ENCODE measurements at regions not wholly inside any gene's neighbourhood (a gene's known extent, or its start where the extent isn't known, plus 50 kb on each side); places are given as distances from the start of the nearest gene placed in this dataset.

- TF ChIP-seq TEAD4 (IDR thresholded peaks at IDR 0.05; ENCODE audit: borderline replicate concordance, insufficient read depth), result no peak
- TF ChIP-seq, protein P1, sequence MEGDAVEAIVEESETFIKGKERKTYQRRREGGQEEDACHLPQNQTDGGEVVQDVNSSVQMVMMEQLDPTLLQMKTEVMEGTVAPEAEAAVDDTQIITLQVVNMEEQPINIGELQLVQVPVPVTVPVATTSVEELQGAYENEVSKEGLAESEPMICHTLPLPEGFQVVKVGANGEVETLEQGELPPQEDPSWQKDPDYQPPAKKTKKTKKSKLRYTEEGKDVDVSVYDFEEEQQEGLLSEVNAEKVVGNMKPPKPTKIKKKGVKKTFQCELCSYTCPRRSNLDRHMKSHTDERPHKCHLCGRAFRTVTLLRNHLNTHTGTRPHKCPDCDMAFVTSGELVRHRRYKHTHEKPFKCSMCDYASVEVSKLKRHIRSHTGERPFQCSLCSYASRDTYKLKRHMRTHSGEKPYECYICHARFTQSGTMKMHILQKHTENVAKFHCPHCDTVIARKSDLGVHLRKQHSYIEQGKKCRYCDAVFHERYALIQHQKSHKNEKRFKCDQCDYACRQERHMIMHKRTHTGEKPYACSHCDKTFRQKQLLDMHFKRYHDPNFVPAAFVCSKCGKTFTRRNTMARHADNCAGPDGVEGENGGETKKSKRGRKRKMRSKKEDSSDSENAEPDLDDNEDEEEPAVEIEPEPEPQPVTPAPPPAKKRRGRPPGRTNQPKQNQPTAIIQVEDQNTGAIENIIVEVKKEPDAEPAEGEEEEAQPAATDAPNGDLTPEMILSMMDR (IDR thresholded peaks at IDR 0.05), result no peak
Measured at GRCh38 chr20:11059659-11060058, 385.9 kb upstream of the JAG1 start (continued).

GRCh38 chr20:11060423-11061185 is 386.8 kb upstream of the JAG1 start:
- no peak for TF ChIP-seq SMC3 (IDR thresholded peaks at IDR 0.05; ENCODE audit: low read depth, low read length)
- TF ChIP-seq MEF2A (IDR thresholded peaks at IDR 0.05; ENCODE audit: borderline replicate concordance, low read depth), result no peak
- no peak for TF ChIP-seq TCF12 (IDR thresholded peaks at IDR 0.05)
- no peak for TF ChIP-seq ZBTB33 (IDR thresholded peaks at IDR 0.05; ENCODE audit: borderline replicate concordance, low read depth)
- no peak for TF ChIP-seq NRF1 (IDR thresholded peaks at IDR 0.05; ENCODE audit: low read depth, low read length)
- TF ChIP-seq POLR2AphosphoS5 (IDR thresholded peaks at IDR 0.05; ENCODE audit: low read depth, low read length), result no peak
- no peak overlapping the region for H2AFZ ChIP-seq (ENCODE audit: low read depth)
- no peaks in the 10 kb centered on the region for H3K79me2 ChIP-seq (ENCODE audit: insufficient read depth)
- peaks cover 3% of the 10 kb centered on the region for H3F3A ChIP-seq (replicated peaks; ENCODE audit: insufficient read depth)
- H3K27ac ChIP-seq (ENCODE audit: low read depth in 2 of 2, low read length in 1 of 2), result no peak overlapping the region
- no peak overlapping the region for H3K4me2 ChIP-seq
- DNase-seq, result no peak
- 91% methylated on average over 9 of the region's 9 CpGs for WGBS (ENCODE audit: low lambda C conversion rate)
- ChIA-PET POLR2A (no interaction called here), CTCF (interaction anchor here (1.2 kb wide), 1 partner anchor 17 kb away, joined by 3 read pairs; no protein-coding TSS in a partner anchor)
- no peak overlapping the region for H3K9ac ChIP-seq
- no peaks in the 10 kb centered on the region for H3K9me2 ChIP-seq
- no peaks in the 10 kb centered on the region for H3K27me3 ChIP-seq (ENCODE audit: insufficient read depth)
- no peaks in the 10 kb centered on the region for H3K36me3 ChIP-seq (replicated peaks in 1 of 2; ENCODE audit: control insufficient read depth in 1 of 2, insufficient read depth in 2 of 2, low read length in 1 of 2)
- H3K4me3 ChIP-seq (ENCODE audit: low read depth in 2 of 2, low read length in 1 of 2), result no peak overlapping the region
- H3K4me1 ChIP-seq (ENCODE audit: control insufficient read depth in 1 of 2, insufficient read depth in 2 of 2, low read depth in 1 of 2, low read length in 1 of 2), result no peaks in the 10 kb centered on the region
- H4K20me1 ChIP-seq (ENCODE audit: insufficient read depth), result no peaks in the 10 kb centered on the region
- H3K9me3 ChIP-seq, result no peaks in the 10 kb centered on the region

- ChIA-PET CTCF (no interaction called here), POLR2A (no interaction called here)
- Histone ChIP-seq H3K4me3 (ENCODE audit: low read depth in 2 of 2, low read length in 1 of 2) (no peak overlapping the region), H3K27ac (ENCODE audit: low read depth in 2 of 2, low read length in 1 of 2) (no peak overlapping the region), H3K79me2 (ENCODE audit: insufficient read depth) (no peaks in the 10 kb centered on the region), H3K9ac (no peak overlapping the region), H3K9me3 (no peaks in the 10 kb centered on the region), H3K27me3 (ENCODE audit: insufficient read depth) (no peaks in the 10 kb centered on the region), H2AFZ (ENCODE audit: low read depth) (no peak overlapping the region), H4K20me1 (ENCODE audit: insufficient read depth) (no peaks in the 10 kb centered on the region), H3K36me3 (replicated peaks in 1 of 2; ENCODE audit: control insufficient read depth in 1 of 2, insufficient read depth in 2 of 2, low read length in 1 of 2) (no peaks in the 10 kb centered on the region), H3K9me2 (no peaks in the 10 kb centered on the region), H3F3A (replicated peaks; ENCODE audit: insufficient read depth) (peaks cover 3% of the 10 kb centered on the region), H3K4me2 (no peak overlapping the region), H3K4me1 (ENCODE audit: control insufficient read depth in 1 of 2, insufficient read depth in 2 of 2, low read depth in 1 of 2, low read length in 1 of 2) (no peaks in the 10 kb centered on the region; a peak in 1 of 4 replicates)
- no peak for DNase-seq
- 76% methylated on average over 3 of the region's 3 CpGs for WGBS (ENCODE audit: low lambda C conversion rate)
- TF ChIP-seq, protein P1 (IDR thresholded peaks at IDR 0.05), result no peak
- TF ChIP-seq, protein P2, sequence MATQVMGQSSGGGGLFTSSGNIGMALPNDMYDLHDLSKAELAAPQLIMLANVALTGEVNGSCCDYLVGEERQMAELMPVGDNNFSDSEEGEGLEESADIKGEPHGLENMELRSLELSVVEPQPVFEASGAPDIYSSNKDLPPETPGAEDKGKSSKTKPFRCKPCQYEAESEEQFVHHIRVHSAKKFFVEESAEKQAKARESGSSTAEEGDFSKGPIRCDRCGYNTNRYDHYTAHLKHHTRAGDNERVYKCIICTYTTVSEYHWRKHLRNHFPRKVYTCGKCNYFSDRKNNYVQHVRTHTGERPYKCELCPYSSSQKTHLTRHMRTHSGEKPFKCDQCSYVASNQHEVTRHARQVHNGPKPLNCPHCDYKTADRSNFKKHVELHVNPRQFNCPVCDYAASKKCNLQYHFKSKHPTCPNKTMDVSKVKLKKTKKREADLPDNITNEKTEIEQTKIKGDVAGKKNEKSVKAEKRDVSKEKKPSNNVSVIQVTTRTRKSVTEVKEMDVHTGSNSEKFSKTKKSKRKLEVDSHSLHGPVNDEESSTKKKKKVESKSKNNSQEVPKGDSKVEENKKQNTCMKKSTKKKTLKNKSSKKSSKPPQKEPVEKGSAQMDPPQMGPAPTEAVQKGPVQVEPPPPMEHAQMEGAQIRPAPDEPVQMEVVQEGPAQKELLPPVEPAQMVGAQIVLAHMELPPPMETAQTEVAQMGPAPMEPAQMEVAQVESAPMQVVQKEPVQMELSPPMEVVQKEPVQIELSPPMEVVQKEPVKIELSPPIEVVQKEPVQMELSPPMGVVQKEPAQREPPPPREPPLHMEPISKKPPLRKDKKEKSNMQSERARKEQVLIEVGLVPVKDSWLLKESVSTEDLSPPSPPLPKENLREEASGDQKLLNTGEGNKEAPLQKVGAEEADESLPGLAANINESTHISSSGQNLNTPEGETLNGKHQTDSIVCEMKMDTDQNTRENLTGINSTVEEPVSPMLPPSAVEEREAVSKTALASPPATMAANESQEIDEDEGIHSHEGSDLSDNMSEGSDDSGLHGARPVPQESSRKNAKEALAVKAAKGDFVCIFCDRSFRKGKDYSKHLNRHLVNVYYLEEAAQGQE (IDR thresholded peaks at IDR 0.05; ENCODE audit: low read depth, low read length), result no peak
- TF ChIP-seq NFIC (IDR thresholded peaks at IDR 0.05; ENCODE audit: borderline replicate concordance) (no peak), RXRA (IDR thresholded peaks at IDR 0.05; ENCODE audit: borderline replicate concordance, low read depth) (no peak), MAX (IDR thresholded peaks at IDR 0.05; ENCODE audit: low read depth) (no peak), NRF1 (IDR thresholded peaks at IDR 0.05; ENCODE audit: low read depth, low read length) (no peak), YY1 (IDR thresholded peaks at IDR 0.05; ENCODE audit: low read depth) (no peak)
Measured at GRCh38 chr20:11063444-11063843, 389.6 kb upstream of the JAG1 start.
